ENCODE measurements at regions not wholly inside any gene's neighbourhood (a gene's known extent, or its start where the extent isn't known, plus 50 kb on each side); places are given as distances from the start of the nearest gene placed in this dataset.

GRCh38 chr11:92588393-92588792 is 363.8 kb downstream of the FAT3 start:
- no peaks in the 10 kb centered on the region for H3K36me3 ChIP-seq (ENCODE audit: control insufficient read depth in 4 of 4, insufficient read depth in 3 of 4, low read depth in 1 of 4, low read length in 3 of 4)
- no peak overlapping the region for H3K9ac ChIP-seq (ENCODE audit: low read depth in 1 of 2, low read length in 2 of 2)
- no peaks in the 10 kb centered on the region for H3K27me3 ChIP-seq (ENCODE audit: control insufficient read depth in 4 of 4, insufficient read depth in 4 of 4, low read length in 3 of 4)
- H3K4me3 ChIP-seq (ENCODE audit: low read depth in 1 of 3, low read length in 3 of 3), result no peak overlapping the region
- DNase-seq (ENCODE audit: low spot score), result no peak
- no peak for TF ChIP-seq CTCF (IDR thresholded peaks at IDR 0.05; ENCODE audit: low read depth, low read length, missing input control)
- no peak for TF ChIP-seq HNF4A (conservative IDR thresholded peaks at IDR 0.05)
- TF ChIP-seq RAD21 (IDR thresholded peaks at IDR 0.05), result no peak
- TF ChIP-seq HNF4G (IDR thresholded peaks at IDR 0.05), result no peak
- TF ChIP-seq ZBTB33 (IDR thresholded peaks at IDR 0.05), result no peak
- no peak for TF ChIP-seq FOXA2 (IDR thresholded peaks at IDR 0.05)
- H3K4me1 ChIP-seq (ENCODE audit: control insufficient read depth in 4 of 4, insufficient read depth in 4 of 4, low read length in 3 of 4), result no peaks in the 10 kb centered on the region
- no peak overlapping the region for H3K27ac ChIP-seq (ENCODE audit: low read depth in 1 of 2, low read length in 2 of 2)
- no peaks in the 10 kb centered on the region for H3K9me3 ChIP-seq (ENCODE audit: control insufficient read depth in 4 of 4, low read length in 3 of 4)

- Histone ChIP-seq H3K9me3 (ENCODE audit: control insufficient read depth in 4 of 4, low read length in 3 of 4) (no peaks in the 10 kb centered on the region), H3K36me3 (ENCODE audit: control insufficient read depth in 4 of 4, insufficient read depth in 3 of 4, low read depth in 1 of 4, low read length in 3 of 4) (no peaks in the 10 kb centered on the region), H3K27me3 (ENCODE audit: control insufficient read depth in 4 of 4, insufficient read depth in 4 of 4, low read length in 3 of 4) (no peaks in the 10 kb centered on the region), H3K9ac (ENCODE audit: low read depth in 1 of 2, low read length in 2 of 2) (no peak overlapping the region), H3K4me3 (ENCODE audit: low read depth in 1 of 3, low read length in 3 of 3) (no peak overlapping the region), H3K4me1 (ENCODE audit: control insufficient read depth in 4 of 4, insufficient read depth in 4 of 4, low read length in 3 of 4) (no peaks in the 10 kb centered on the region), H3K27ac (ENCODE audit: low read depth in 1 of 2, low read length in 2 of 2) (no peak overlapping the region)
- no peak for DNase-seq (ENCODE audit: low spot score)
- 84% methylated on average over 3 of the region's 3 CpGs for WGBS
- TF ChIP-seq GABPA (IDR thresholded peaks at IDR 0.05 in 1 of 2, conservative IDR thresholded peaks at IDR 0.05 in 1 of 2) (no peak), ZBTB33 (IDR thresholded peaks at IDR 0.05) (no peak), EGR1 (IDR thresholded peaks at IDR 0.05; ENCODE audit: low read depth in 2 of 2) (no peak), CTCF (IDR thresholded peaks at IDR 0.05; ENCODE audit: low read depth, low read length, missing input control) (no peak), TAF1 (conservative IDR thresholded peaks at IDR 0.05) (no peak), REST (IDR thresholded peaks at IDR 0.05) (no peak), FOXA2 (IDR thresholded peaks at IDR 0.05) (no peak)
Measured at GRCh38 chr11:92589512-92589911, 364.9 kb downstream of the FAT3 start.

All from liver (tissue), 8 donors.